GM12891 (cell line): ENCODE measurements at regions not wholly inside any gene's neighbourhood (a gene's known extent, or its start where the extent isn't known, plus 50 kb on each side); places are given as distances from the start of the nearest gene placed in this dataset.
"Not testable (repeated sequence)": the region's sequence is repeated elsewhere in the genome, so short reads cannot be mapped to it uniquely, and the experiment has no call there.

ENCODE experiments used
- DNase-seq: peaks from one replicate; pipeline ENCODE4 v3.0.0; 2011; ENCODE audit warnings: low spot score; ENCODE audit not compliant: insufficient read length
- FAIRE-seq: peaks from 2 replicates; lab custom pipeline; 2011; peaks lifted over from hg19 to GRCh38; lab: Jason Lieb, UNC
- PAX5 ChIP-seq: IDR thresholded peaks from 2 replicates; pipeline ENCODE4 v1.6.1; 2011; ENCODE audit warnings: low read length, moderate library complexity, mild to moderate bottlenecking; ENCODE audit not compliant: insufficient read depth, severe bottlenecking
- POLR2A ChIP-seq: IDR thresholded peaks from 2 replicates; pipeline ENCODE4 v1.6.1; 2011; ENCODE audit warnings: low read depth, low read length, control low read depth
- POLR2AphosphoS5 ChIP-seq: IDR thresholded peaks from 2 replicates; pipeline ENCODE4 v1.6.1; 2011; ENCODE audit warnings: low read depth, low read length, control low read depth
- POU2F2 ChIP-seq: IDR thresholded peaks from 2 replicates; pipeline ENCODE4 v1.6.1; 2011; ENCODE audit warnings: low read depth, mild to moderate bottlenecking, control low read depth, low read length, moderate library complexity
- SPI1 ChIP-seq: IDR thresholded peaks from 2 replicates; pipeline ENCODE4 v1.6.1; 2011; ENCODE audit warnings: low read depth, low read length, control low read depth
- TAF1 ChIP-seq: IDR thresholded peaks from 2 replicates; pipeline ENCODE4 v1.6.1; 2011; ENCODE audit warnings: low read depth, low read length, control low read depth

- TF ChIP-seq POU2F2 (no peak), POLR2A (no peak), SPI1 (no peak), PAX5 (no peak), POLR2AphosphoS5 (no peak), TAF1 (no peak)
- no peak for FAIRE-seq
- no peak for DNase-seq
Observed at GRCh38 chr16:5770118-5770517, 672.5 kb upstream of the EEF2KMT start.

GRCh38 chr16:5769513-5769912 lies 671.9 kb upstream of the EEF2KMT start:
- no peak for FAIRE-seq
- TF ChIP-seq POLR2AphosphoS5 (no peak), TAF1 (no peak)
- no peak for DNase-seq

GRCh38 chr16:5768445-5768844 lies 670.9 kb upstream of the EEF2KMT start:
- DNase-seq (no peak), FAIRE-seq (no peak)
- TF ChIP-seq POU2F2: no peak
- TF ChIP-seq PAX5: no peak
- TF ChIP-seq TAF1: no peak
- TF ChIP-seq SPI1: no peak
- no peak for TF ChIP-seq POLR2A
- no peak for TF ChIP-seq POLR2AphosphoS5

GRCh38 chr16:5763176-5763575 lies 665.6 kb upstream of the EEF2KMT start:
- DNase-seq: no peak
- no peak for FAIRE-seq
- TF ChIP-seq POLR2AphosphoS5 (no peak), POU2F2 (no peak), POLR2A (no peak), TAF1 (no peak), PAX5 (no peak), SPI1 (no peak)

GRCh38 chr16:5762362-5762761 lies 664.8 kb upstream of the EEF2KMT start:
- TF ChIP-seq POLR2A: no peak
- TF ChIP-seq PAX5: no peak
- no peak for TF ChIP-seq SPI1
- TF ChIP-seq POLR2AphosphoS5: no peak
- TF ChIP-seq POU2F2: no peak
- TF ChIP-seq TAF1: no peak
- FAIRE-seq: no peak
- DNase-seq: no peak

GRCh38 chr16:5761592-5761991 lies 664.0 kb upstream of the EEF2KMT start:
- FAIRE-seq (no peak), DNase-seq (no peak)
- TF ChIP-seq POLR2AphosphoS5: no peak
- TF ChIP-seq SPI1: no peak
- TF ChIP-seq PAX5: no peak

GRCh38 chr16:5758281-5758680 lies 660.7 kb upstream of the EEF2KMT start:
- no peak for TF ChIP-seq SPI1
- TF ChIP-seq TAF1: no peak
- no peak for TF ChIP-seq PAX5
- no peak for TF ChIP-seq POLR2AphosphoS5
- no peak for TF ChIP-seq POLR2A
- no peak for TF ChIP-seq POU2F2
- FAIRE-seq (no peak), DNase-seq (no peak)

GRCh38 chr16:5756969-5757368 lies 659.4 kb upstream of the EEF2KMT start:
- TF ChIP-seq POLR2A: no peak
- no peak for TF ChIP-seq POLR2AphosphoS5
- TF ChIP-seq TAF1: no peak
- no peak for TF ChIP-seq SPI1
- DNase-seq (no peak), FAIRE-seq (no peak)

GRCh38 chr16:5753381-5753780 lies 655.8 kb upstream of the EEF2KMT start:
- no peak for DNase-seq
- no peak for FAIRE-seq
- no peak for TF ChIP-seq POU2F2
- TF ChIP-seq PAX5: no peak
- TF ChIP-seq SPI1: no peak
- TF ChIP-seq POLR2AphosphoS5: no peak
- no peak for TF ChIP-seq TAF1
- no peak for TF ChIP-seq POLR2A

- TF ChIP-seq POLR2A: no peak
- TF ChIP-seq POU2F2: no peak
- TF ChIP-seq TAF1: no peak
- TF ChIP-seq POLR2AphosphoS5: no peak
- no peak for TF ChIP-seq PAX5
- no peak for TF ChIP-seq SPI1
- DNase-seq (no peak), FAIRE-seq (no peak)
Observed at GRCh38 chr16:5751216-5751615, 653.6 kb upstream of the EEF2KMT start.

GRCh38 chr16:5750439-5750838 lies 652.8 kb upstream of the EEF2KMT start:
- DNase-seq, FAIRE-seq: not testable (repeated sequence)
